Urinary bladder (tissue), 3 donors: ENCODE measurements at regions not wholly inside any gene's neighbourhood (a gene's known extent, or its start where the extent isn't known, plus 50 kb on each side); places are given as distances from the start of the nearest gene placed in this dataset.

ENCODE experiments used
- DNase-seq: peaks from one replicate; pipeline ENCODE4 v3.0.0-alpha.2; 2015; ENCODE audit errors: extremely low spot score
- H3K27ac ChIP-seq: one replicate; pipeline ENCODE4 v1.5.1; 2013; ENCODE audit warnings: low read depth, mild to moderate bottlenecking, moderate library complexity
- H3K36me3 ChIP-seq: one replicate; pipeline ENCODE4 v1.6.1; 2013; ENCODE audit warnings: mild to moderate bottlenecking, moderate library complexity; ENCODE audit not compliant: insufficient read depth
- H3K4me1 ChIP-seq: one replicate; pipeline ENCODE4 v1.6.1; 2013; ENCODE audit warnings: mild to moderate bottlenecking, moderate library complexity; ENCODE audit not compliant: insufficient read depth
- H3K4me3 ChIP-seq: one replicate; pipeline ENCODE4 v1.5.1; 2013; ENCODE audit warnings: low read depth, low read length
- WGBS: extraction: QIAGEN DNeasy Blood & Tissue Kit; methylation state at CpG from one replicate; pipeline ENCODE4 v1.1.7; 2013; 5-methylcytosine and 5-hydroxymethylcytosine counted together
- donor health status: healthy with polysubstance abuse.
- donor health status: healthy.

- DNase-seq, result no peak
- H3K4me1 ChIP-seq, result no peaks in the 10 kb centered on the region
- H3K36me3 ChIP-seq, result no peaks in the 10 kb centered on the region
- WGBS, result 75% methylated on average over 2 of the region's 2 CpGs
- H3K4me3 ChIP-seq, result no peak overlapping the region
- no peak overlapping the region for H3K27ac ChIP-seq
Observed at GRCh38 chr2:19300961-19301360, 57.5 kb downstream of the OSR1 start.

GRCh38 chr2:19299522-19299921, 58.9 kb downstream of the OSR1 start:
- H3K27ac ChIP-seq, result no peak overlapping the region
- H3K4me1 ChIP-seq, result no peaks in the 10 kb centered on the region
- DNase-seq, result no peak
- no peaks in the 10 kb centered on the region for H3K36me3 ChIP-seq
- no peak overlapping the region for H3K4me3 ChIP-seq

- no peak for DNase-seq
- 22% methylated on average over 7 of the region's 7 CpGs for WGBS
- Histone ChIP-seq H3K4me3 (no peak overlapping the region), H3K4me1 (no peaks in the 10 kb centered on the region), H3K27ac (no peak overlapping the region), H3K36me3 (no peaks in the 10 kb centered on the region)
Observed at GRCh38 chr2:19299032-19299431, 59.4 kb downstream of the OSR1 start.

- WGBS, result 91% methylated on average over 7 of the region's 7 CpGs
- DNase-seq, result no peak
- Histone ChIP-seq H3K27ac (no peak overlapping the region), H3K36me3 (no peaks in the 10 kb centered on the region), H3K4me1 (no peaks in the 10 kb centered on the region), H3K4me3 (no peak overlapping the region)
Observed at GRCh38 chr2:19297716-19298115, 60.7 kb downstream of the OSR1 start.

DNA sequence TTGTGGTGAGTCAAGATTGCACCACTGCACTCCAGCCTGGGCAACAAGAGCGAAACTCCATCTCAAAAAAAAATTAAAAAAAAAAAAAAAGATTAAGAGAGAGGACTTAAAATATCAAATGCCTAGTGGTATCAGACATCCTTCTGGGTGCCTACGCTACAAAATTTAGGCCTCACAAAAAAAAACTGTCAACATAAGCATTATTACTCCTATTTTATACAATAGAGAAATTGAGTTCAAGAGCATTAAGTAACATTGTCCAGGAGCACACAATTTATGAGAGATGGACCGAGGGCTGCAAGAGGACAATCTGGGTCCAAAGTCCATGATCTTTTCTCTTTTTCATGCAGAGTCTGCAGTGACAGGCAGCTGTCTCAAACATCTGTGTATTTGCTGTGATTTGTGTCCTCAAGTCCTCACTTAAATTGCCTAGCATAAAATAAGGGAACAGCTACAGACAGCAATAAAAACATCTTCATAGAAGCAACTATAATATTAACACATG, 62.4 kb downstream of the OSR1 start:
- Histone ChIP-seq H3K4me3 (no peak overlapping the region), H3K4me1 (no peaks in the 10 kb centered on the region), H3K27ac (no peak overlapping the region), H3K36me3 (no peaks in the 10 kb centered on the region)
- DNase-seq, result no peak
- 81% methylated on average over 3 of the region's 3 CpGs for WGBS

- H3K4me1 ChIP-seq, result no peaks in the 10 kb centered on the region
- no peak overlapping the region for H3K27ac ChIP-seq
- 91% methylated on average over 5 of the region's 5 CpGs for WGBS
- no peak overlapping the region for H3K4me3 ChIP-seq
- no peaks in the 10 kb centered on the region for H3K36me3 ChIP-seq
- DNase-seq, result no peak
Observed at GRCh38 chr2:19292007-19292406, 66.4 kb downstream of the OSR1 start.

GRCh38 chr2:19288291-19288690, 70.1 kb downstream of the OSR1 start:
- Histone ChIP-seq H3K4me1 (no peaks in the 10 kb centered on the region), H3K4me3 (no peak overlapping the region), H3K27ac (no peak overlapping the region), H3K36me3 (no peaks in the 10 kb centered on the region)
- 55% methylated on average over 2 of the region's 2 CpGs for WGBS
- no peak for DNase-seq

DNA sequence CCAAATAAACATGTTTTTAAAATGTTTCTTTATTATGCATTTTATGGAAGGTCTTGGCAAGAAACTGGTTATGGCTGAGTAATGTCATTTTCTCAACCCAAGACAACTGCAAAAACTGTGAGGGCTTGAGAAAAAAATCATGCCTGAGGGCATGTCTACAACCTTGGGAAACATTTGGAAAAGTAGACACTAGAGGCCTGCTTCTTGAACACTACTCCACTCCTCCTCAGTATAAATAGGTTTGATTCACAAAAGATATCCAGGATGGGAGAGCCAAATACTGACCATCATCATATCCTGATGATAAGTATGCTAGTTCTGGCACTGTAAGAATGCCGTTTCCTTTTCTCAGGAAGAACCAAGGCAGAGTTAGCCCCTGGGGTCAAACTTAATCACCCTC, 71.1 kb downstream of the OSR1 start:
- no peak for DNase-seq
- H3K4me1 ChIP-seq, result no peaks in the 10 kb centered on the region
- no peak overlapping the region for H3K4me3 ChIP-seq
- H3K27ac ChIP-seq, result no peak overlapping the region
- 73% methylated on average over 1 of the region's 1 CpG for WGBS
- H3K36me3 ChIP-seq, result no peaks in the 10 kb centered on the region

- Histone ChIP-seq H3K4me1 (no peaks in the 10 kb centered on the region), H3K36me3 (no peaks in the 10 kb centered on the region), H3K27ac (no peak overlapping the region), H3K4me3 (no peak overlapping the region)
- whole genome bisulfite sequencing, result 84% methylated on average over 4 of the region's 4 CpGs
- DNase-seq, result no peak
Observed at GRCh38 chr2:19282305-19282704, 76.1 kb downstream of the OSR1 start.

- no peak for DNase-seq
- Histone ChIP-seq H3K4me1 (no peaks in the 10 kb centered on the region), H3K4me3 (no peak overlapping the region), H3K27ac (no peak overlapping the region), H3K36me3 (no peaks in the 10 kb centered on the region)
Observed at GRCh38 chr2:19274439-19274838, 84.0 kb downstream of the OSR1 start.

- no peak overlapping the region for H3K27ac ChIP-seq
- H3K36me3 ChIP-seq, result no peaks in the 10 kb centered on the region
- no peak overlapping the region for H3K4me3 ChIP-seq
- no peaks in the 10 kb centered on the region for H3K4me1 ChIP-seq
- DNase-seq, result no peak
- 68% methylated on average over 1 of the region's 1 CpG for WGBS
Observed at GRCh38 chr2:19272941-19273470, 85.4 kb downstream of the OSR1 start.

DNA sequence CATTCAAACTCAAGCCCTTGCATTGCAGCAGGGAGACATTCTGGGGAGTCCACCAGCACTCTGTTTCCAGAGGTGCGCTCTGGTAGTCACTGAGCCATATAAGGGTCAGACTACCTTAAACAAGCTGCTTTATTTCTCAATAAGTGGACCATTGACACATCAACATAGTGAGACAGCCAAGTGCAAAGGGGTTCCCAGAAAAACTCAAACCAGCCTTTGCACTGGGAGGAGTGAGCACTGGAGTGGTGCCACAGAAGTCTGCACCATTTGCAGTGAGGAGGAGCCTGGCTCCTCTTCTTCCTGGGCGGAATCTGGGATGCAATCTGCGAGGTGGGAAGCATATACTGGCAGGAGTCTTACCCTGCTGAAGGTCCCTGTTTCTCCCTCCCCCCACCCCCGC, 86.4 kb downstream of the OSR1 start:
- 66% methylated on average over 4 of the region's 4 CpGs for WGBS
- DNase-seq, result no peak
- Histone ChIP-seq H3K36me3 (no peaks in the 10 kb centered on the region), H3K4me1 (no peaks in the 10 kb centered on the region), H3K27ac (no peak overlapping the region), H3K4me3 (no peak overlapping the region)

DNA sequence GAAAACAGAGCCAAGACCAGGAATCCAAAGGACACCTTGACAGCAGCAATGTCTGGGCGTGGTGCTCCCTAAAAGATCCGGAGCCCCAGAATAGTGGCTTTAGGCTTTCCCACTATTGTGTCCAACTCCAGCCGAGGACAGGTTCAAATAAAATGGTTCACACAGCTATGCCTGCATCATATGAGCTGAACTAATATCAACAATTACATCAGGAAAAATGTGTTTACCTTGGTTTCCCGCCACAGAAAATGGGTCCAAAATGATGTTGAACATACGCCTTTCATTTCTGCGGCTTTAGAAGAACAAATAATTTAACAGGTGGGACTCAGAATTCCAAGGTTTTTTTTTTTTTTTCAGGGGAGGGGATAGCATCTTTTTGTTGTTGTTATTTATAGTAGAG, 93.6 kb downstream of the OSR1 start:
- H3K4me3 ChIP-seq, result no peak overlapping the region
- no peak overlapping the region for H3K27ac ChIP-seq
- H3K36me3 ChIP-seq, result no peaks in the 10 kb centered on the region
- 90% methylated on average over 6 of the region's 6 CpGs for WGBS
- no peaks in the 10 kb centered on the region for H3K4me1 ChIP-seq
- DNase-seq, result no peak

DNA sequence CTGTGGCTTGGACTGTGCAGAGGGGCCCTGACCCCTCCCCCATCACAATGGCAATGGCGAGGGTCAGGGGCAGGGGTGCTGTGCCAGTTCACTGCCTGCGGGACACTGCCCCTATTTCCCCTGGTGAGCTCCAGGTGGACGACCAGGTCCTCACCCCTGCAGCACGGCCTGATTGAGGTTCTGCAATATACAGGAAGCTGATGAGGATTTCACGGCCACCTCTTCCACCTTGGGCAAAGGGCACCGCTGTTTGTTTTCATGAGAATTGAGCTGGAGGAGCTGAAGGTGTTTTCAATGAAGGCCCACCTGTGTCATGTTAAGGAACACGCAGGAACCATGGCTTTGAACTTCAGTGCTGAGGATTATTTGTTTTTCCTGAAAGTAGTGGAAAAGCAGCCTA, 96.3 kb downstream of the OSR1 start:
- Histone ChIP-seq H3K36me3 (no peaks in the 10 kb centered on the region), H3K4me1 (no peaks in the 10 kb centered on the region), H3K27ac (no peak overlapping the region), H3K4me3 (no peak overlapping the region)
- no peak for DNase-seq
- WGBS, result 90% methylated on average over 7 of the region's 7 CpGs

- no peak overlapping the region for H3K27ac ChIP-seq
- no peaks in the 10 kb centered on the region for H3K36me3 ChIP-seq
- 92% methylated on average over 4 of the region's 4 CpGs for WGBS
- no peaks in the 10 kb centered on the region for H3K4me1 ChIP-seq
- no peak for DNase-seq
- no peak overlapping the region for H3K4me3 ChIP-seq
Observed at GRCh38 chr2:19261061-19261460, 97.4 kb downstream of the OSR1 start.
